GM21381 (cell line): ENCODE measurements at regions not wholly inside any gene's neighbourhood (a gene's known extent, or its start where the extent isn't known, plus 50 kb on each side); places are given as distances from the start of the nearest gene placed in this dataset.

Experiments
- ATAC-seq: cut with Tn5 transposase; IDR thresholded peaks from one replicate; pipeline ENCODE4 v1.9.1; 2021; ENCODE audit warnings: mild to moderate bottlenecking, moderate library complexity; ENCODE audit not compliant: unreplicated experiment

DNA sequence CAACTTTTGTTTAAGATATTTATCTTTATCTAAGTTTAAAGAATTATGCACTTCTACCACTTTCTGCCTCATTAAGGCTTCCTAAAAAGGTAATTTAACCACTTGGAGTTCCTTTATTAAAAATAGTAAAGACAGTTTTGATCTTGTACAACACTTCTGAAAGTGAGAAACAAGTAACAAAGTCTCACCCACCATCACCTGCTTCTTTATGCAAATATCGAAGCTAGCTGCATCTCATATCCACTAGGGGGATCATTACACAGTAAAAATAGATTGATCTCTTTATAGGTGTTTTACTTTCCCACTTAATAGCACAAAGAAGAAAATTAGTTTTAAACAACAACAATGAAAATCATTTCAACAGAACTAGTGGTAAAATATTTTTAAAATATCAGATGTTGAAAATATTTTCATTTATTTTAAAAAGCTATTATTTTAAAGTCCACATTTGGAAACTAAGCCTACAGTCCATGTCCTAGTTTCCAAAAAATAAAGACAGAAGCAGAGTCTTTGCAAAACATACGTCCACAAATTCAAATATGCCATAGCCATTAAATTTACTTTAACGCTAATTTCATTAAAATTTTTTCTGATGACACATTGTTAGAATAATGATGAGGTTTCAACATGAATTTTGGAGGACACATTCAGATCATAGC, 160.0 kb upstream of the SOX5 start:
- peak; percentile 94 for ATAC-seq

DNA sequence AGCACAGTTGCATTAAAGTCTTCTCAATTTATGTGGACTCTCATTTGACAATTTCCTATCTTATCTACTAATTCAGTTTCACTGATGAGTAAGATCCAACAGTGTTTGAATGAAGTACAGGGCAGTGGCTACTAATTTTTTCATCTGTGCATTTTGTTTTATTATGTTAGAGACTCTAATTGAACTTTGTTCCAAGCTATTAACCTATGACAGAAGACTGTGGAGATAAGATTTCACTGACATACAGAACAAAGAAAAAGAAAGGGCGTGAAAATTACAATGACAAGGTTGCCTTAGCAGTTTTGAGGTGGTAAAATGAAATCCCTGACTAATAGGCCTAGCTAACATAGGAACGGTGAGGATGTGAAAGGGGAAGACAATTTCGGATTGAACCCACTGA, 153.2 kb upstream of the SOX5 start:
- ATAC-seq = no peak

DNA sequence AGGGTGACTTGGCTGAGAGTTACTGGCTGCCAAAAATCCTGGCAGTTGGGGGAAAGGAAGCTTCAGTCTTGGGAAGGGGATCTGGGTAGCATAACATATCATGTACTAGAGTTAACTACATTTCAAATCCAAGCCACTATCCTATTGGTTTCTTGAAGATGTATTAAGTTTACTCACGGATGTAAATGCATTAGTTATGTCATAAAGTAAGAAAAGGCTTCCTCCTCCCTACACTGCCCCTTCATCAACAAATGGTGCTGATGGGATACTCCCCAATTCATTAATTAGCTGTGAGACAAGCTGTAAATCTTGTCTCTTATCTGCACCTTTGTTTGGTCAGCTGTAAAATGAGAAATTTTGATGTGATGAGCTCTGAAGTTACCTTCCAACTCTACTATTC, 150.1 kb upstream of the SOX5 start:
- no peak for ATAC-seq

DNA sequence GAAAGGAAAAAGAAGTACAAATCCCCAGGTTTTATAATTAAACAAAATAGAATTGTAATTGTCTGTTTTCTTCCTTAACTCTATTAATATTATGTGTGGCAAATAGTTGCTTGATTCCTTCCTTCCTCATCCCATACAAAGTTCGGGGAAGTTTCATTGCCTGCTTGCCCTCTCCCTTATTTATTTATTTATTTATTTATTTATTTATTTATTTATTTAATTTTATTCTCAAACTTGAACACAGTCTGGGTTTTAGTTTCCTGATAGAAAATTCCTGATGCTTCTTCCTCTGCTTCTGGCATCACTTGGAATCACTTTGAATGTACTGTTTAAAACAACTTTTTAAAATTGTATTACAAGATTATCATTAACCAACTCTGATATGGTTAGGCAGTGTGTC, 145.8 kb upstream of the SOX5 start:
- ATAC-seq = no peak

DNA sequence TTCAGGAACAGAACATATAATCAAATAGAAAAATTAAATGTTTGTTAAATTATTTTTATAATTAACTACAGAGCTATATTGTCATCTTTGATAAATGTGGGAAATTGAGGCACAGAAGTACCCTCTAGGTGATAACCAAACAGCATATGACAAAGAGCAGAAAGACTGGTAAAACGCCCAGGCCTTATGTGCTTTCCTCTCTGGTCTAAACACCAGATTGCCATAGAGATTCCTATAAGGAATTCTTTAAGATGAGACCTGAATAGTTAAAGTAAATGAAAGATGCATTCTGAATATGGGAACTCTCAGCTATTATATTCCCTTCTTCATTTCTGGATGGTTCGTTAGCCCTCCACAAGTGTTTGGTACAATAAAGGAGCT, 140.0 kb upstream of the SOX5 start:
- ATAC-seq = no peak

DNA sequence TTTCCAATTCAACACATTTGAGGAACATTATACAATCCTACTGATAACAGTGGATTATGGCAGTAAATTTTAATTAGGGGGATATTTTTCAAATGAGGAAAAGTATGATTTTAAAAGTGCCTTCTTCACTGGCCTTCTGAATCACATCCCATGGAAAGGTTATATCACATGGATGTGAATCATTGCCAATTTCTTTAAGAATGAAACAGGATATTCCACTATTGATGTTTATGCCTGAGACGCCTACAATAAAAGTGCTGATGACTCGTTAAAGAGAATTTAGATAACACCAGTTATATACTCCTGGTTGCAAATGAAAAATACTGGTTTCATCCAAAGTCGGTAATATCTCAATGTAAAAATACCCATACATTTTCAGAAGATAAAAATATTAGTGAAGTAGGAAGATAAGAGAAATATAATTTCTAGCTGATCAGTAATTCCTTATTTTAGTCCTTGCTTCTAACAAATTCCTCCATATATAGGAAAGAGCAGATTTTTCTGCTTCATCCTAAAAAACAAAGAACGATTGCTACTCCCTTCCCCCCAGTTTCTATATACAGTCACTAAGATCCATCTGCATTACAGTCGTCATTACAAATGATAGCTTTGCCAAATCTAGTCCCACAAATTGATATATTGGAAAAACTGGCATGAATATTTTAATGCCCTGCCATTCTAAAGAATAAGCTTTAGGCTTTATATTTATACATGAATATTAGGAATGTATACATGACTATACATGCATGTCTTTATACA, 139.5 kb upstream of the SOX5 start:
- no peak for ATAC-seq

DNA sequence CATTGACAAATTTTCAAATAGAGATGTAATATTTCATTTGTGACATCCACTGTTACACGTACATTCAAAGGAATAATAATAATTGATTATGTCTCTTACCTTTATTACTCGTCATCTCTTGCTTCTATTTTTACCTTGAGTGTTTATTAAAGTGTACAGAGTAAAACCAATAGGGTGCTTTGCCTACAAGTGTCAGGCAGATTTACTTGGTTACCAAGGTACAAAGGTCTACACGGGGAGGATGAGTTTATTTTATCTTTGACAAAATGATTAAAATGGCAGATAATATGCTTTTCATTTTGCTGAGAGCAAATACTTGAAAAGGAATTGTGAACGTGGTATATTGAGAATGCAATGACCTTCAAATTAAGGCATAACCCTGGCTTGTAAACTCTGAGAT, 137.8 kb upstream of the SOX5 start:
- ATAC-seq = no peak

DNA sequence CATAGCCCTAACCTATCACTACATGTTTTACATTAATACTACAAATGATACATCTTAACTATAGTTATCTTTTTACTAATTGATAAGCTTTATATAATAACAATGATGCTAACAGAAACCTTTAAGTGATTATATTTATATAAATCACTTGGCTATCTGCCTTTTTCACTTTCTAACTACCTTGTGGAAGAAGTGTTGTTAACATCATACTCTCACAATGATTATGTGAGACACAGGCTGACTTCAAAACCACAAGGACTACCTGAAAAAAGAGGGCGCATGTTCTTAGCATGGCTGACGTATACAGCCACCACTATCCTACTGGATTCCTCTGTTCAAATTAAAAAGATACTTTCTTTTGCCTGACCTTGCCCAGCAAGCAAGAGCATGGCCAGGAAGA, 135.3 kb upstream of the SOX5 start:
- ATAC-seq = no peak

DNA sequence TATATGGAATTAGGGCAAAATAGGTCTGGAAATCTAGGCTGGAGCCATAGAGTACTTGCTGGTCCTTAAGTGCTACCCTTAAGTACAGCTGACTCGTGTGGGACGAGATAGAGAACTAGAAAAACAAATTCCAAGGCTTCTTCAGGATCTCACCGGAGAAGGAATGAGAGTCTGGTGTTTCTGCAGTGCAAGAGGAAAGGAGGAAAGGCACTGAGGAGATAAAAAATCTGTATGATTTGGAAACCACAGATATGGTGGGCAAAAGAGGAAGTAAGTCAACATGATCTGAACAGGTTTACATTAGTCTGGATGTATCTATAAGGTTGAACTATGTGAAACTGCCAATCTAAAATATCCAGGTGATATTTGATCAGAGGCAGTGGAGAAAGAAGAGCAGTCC, 134.4 kb upstream of the SOX5 start:
- ATAC-seq = no peak

DNA sequence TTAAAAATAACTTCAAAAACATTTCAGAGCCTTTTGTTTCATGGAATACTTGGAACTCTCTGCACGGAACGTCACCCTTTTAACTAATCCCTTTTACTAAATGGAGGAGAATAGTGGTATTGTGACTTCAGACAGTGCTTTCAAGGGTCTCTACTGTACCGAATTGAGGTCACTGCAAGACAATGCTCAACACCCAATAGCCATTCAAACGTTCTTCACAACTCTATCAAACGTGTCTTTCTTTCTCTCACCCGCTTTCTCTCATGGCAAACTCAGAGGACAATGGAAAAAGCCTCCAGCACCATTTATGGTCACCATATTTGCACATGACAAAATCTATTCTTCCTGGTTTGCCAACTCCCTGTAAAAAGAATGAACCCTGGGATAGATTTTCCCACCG, 132.1 kb upstream of the SOX5 start:
- no peak for ATAC-seq

DNA sequence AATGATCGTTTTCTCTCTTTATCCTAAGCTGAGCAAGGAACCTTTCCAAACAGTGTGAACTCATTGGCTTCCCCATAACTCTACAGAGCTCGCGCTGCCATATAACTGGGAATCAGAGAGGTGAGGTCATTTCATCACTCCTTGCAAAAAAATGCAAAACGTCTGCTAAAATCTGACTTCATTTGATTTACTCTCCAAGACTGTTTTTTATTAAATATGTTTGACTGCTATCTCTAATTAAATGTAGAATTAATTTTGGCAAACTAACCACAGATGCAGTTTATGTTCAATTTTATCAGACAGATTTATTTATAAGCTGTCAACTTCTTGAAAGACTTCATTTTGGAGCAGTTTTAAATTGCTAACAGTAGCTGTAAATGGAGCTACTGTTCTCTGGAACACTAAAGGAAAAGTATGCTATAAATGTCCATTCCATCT, 131.6 kb upstream of the SOX5 start:
- ATAC-seq = no peak

DNA sequence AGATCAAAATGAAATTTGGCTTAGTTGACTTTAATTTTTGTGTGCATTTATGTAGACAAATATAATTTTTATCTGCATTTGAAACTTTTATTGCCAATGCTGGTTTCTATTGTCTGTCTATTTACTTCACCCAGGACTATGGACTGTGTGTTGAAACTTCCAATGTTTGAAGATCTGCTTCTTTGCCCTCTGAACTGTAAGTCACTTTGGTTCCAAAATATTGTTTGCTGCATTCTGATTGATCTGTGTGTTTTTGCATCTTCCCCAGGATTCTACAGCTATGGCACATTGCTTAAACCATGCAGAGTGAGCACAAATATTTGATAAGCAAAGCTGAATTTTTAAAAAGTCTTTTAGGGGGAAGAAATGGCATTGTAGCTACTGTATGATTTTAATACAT, 131.0 kb upstream of the SOX5 start:
- no peak for ATAC-seq

DNA sequence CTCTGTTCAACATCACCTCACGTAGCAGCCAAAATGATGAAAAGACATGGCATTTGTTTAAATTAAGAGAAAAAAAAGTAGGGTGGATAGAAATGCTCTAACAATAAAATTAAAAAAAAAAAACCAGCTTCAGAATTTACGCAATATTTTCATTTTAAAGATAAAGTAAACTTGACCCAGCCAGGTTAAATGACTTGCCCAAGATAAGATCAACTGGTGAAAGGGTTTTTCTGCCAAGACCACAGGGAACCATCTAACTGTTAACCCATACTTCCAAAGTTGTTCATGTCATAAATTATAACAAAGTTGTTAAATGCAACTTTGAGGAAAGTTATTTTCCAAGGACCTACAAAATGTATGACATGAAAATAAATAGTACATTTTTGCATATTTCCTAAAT, 129.6 kb upstream of the SOX5 start:
- ATAC-seq = no peak

DNA sequence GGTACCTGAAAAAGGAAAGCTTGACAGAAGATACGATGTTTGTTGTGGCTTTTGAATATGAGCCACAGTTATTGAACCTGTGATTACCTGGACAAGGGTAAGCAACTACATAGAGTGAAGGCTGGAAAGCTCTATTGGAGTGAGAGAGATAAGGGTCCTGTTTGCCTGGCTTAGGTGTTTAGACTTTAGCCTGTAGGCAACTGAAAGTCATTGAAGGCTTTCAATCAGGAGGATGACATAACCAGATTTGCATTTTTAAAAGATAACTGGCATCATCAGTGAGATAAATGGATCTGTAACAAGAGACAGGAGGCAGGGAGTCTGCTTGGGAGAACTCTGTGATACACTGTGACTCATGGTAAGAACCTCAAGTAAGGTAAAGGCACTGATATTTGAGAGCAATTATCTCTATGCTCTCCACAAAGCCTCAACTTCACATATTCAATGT, 128.9 kb upstream of the SOX5 start:
- ATAC-seq = no peak

DNA sequence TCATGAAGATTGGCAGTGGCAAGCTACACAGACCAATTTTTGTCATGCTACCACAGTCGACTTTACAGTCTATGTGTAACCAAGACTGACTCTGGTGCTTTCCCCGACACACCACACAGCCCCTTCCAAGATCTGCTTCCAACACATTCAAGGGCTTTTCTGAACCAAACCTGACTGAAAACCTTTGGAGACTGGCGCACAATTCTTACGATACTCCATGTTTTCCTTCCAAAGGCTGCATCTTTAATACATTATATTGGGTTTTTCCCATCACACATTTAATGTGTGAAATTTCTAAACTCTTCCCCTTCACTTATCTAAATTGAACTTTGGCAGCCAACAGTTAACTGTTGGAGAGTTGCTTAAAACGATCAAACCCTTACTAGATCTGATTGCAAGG, 127.7 kb upstream of the SOX5 start:
- no peak for ATAC-seq

DNA sequence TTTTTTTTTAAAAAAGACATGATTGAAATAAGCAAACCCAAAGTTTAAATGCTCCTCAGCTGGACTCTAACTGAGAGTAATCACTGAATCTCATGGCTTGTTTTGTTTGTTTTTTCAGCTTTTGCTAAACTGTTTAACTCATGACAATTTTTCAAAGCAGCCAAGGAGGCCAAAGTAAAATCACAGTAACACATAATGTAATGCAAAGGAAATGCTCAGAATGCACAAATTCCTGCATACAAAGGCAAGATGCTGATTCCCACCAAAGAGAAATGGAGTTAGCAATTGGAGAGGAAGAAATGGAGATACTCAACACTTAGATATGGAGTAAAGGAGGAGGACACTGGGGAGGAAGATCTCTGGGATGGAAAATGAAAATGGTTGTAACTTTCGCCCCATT, 126.2 kb upstream of the SOX5 start:
- no peak for ATAC-seq

DNA sequence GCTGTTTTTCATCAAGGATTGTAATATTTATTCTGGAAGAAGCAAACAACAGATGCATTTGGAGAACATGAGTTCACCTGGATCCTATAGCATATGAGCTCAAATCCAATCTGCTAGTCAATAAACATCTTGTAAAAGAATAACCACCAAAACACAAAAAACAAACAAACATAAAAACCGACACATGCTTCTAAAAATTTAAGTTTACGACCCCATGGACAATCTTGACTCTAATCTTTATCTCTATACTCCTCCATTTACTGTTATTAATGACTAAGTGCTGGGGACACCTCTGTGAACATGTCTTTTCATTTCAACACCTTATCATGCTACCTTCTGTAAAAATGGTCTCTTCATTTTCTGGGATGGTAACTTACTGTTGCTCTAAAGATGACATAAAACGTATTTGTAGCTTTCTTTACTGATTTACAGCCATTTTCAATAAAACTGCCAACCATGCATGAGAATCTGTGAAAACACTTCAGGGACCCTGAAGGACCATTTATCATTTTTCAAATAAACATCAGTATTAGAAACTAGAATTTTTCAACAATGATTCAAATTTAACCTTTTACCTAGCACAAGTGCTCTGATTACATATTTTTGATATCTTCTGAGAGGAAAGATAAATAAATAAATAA, 123.8 kb upstream of the SOX5 start:
- ATAC-seq = no peak

DNA sequence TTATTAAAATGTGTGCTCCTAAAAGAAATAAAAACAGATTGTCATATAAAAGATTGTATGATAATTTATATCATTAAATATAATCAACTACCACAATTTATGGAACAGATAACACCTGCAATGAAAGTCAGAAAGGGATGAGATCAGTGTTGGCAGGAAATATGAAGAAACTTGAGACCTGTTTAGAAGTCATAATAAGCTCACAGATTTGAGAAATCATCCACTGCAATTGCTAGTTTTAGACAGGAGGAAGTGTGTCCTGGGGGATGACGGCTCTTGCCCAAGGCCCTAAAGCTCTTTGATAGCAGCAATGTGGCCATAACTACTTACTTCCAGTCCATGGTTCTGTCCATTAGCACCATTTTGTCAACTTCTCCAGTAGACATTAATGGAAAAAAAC, 122.8 kb upstream of the SOX5 start:
- ATAC-seq = no peak

DNA sequence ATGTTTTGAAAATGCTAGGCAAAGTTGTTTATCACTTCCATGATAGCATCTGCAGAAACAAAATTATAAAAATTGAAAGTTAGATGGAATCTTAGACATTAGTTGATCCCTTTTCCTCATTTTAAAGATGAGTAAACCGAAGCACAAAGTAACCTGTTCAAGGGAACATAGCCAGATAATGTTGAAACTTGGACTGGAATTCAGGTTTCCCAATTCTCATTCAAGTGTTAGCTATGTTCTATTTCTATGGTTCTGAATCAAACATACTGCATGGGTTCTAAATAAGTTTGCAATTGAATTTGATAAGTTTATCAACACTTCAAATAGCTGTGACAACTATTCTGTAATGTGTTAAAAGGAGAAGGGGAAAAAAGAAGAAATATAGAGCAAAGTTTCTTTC, 122.4 kb upstream of the SOX5 start:
- no peak for ATAC-seq

DNA sequence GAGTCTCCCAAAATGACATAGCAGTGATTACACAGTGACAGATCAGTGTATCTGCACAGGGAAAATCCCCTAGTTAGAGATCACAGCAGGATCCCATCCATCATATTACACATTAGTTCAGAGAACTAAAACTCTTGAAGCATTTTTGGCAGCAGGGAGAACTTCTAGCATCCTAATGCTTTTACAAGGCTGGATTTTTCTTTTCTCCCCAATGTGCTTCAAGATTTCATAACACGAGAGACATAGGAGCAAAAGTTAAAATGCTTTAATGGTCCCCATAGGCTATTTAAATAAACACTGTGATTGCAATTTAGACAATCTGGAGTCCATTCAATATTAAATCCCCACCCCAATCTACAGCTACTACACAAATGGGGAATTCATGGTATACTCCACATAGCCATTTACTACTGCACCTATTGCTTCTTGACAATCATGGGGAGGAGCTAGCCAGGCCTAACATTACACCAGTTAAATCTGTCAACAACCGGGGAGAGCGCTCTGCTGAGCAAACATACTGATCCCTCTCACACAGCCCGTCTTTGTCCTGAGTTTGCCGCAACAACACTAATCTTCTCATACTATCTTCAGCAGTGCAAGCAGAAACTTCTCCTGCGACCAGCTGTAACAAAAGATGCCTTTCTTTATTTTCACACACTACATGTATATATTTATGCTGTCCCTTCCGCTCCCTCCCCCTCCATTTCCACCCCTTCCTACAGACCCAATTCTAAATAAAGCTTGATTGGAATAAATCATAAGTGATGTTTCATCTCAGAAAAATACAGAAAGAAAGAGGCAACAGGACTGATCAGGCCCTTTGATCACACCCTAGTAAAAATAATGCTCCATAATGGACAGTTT, 120.3 kb upstream of the SOX5 start:
- ATAC-seq = no peak

DNA sequence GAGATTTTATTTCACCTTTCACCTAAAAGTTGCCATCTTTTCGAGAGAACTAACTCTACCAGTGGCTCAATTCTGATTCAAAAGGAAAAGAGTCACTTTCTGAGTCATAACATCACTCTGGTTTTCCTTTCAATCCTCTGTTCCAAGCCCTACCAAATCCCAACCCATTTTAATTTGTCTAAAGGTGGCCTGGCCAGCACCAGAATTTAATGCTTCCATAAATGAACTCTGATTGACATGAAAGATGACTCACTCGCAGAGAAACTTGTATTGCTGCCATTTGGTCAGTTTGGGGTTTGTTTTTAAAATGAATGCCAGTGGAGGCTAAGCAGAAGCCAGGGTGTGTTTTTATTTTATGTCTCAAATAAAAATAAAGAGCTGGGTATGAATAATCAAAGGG, 117.4 kb upstream of the SOX5 start:
- no peak for ATAC-seq
